Lung (tissue), 11 donors: ENCODE measurements at regions not wholly inside any gene's neighbourhood (a gene's known extent, or its start where the extent isn't known, plus 50 kb on each side); places are given as distances from the start of the nearest gene placed in this dataset.

Experiments used
- ATAC-seq: fragments of 200-7000 bp; cut with Tn5 transposase; one replicate; pipeline ENCODE4 v1.9.1; 2020; ENCODE audit warnings: moderate number of reproducible peaks; ENCODE audit not compliant: insufficient read depth, low FRiP score
- DNase-seq, 3 donors: peaks; one replicate each; pipeline ENCODE4 v3.0.0-alpha.2; 2013 to 2017
- H3K27ac ChIP-seq, 2 donors: one replicate each; pipeline ENCODE4 v1.5.1; 2013; ENCODE audit warnings: mild to moderate bottlenecking in 2 of 2, moderate library complexity in 2 of 2, control low read depth in 1 of 2, inconsistent platforms in 1 of 2, low read depth in 1 of 2, low read length in 1 of 2
- H3K27me3 ChIP-seq, 3 donors: one replicate each; pipeline ENCODE4 v1.5.1; 2013; ENCODE audit warnings: low read length in 2 of 3; ENCODE audit not compliant: control insufficient read depth in 3 of 3, insufficient read depth in 3 of 3
- H3K36me3 ChIP-seq, 4 donors: one replicate each; pipeline ENCODE4 v1.5.1; 2013; ENCODE audit warnings: low read length in 4 of 4, mild to moderate bottlenecking in 1 of 4, moderate library complexity in 1 of 4; ENCODE audit not compliant: control insufficient read depth in 4 of 4, insufficient read depth in 4 of 4
- H3K4me1 ChIP-seq, 5 donors: one replicate each; pipeline ENCODE4 v1.5.1; 2013; ENCODE audit warnings: low read length in 5 of 5, mild to moderate bottlenecking in 2 of 5, moderate library complexity in 1 of 5; ENCODE audit not compliant: control insufficient read depth in 5 of 5, insufficient read depth in 5 of 5
- H3K4me3 ChIP-seq: one replicate; pipeline ENCODE4 v1.5.1; 2013; ENCODE audit warnings: mild to moderate bottlenecking, control low read depth, moderate library complexity
- H3K9ac ChIP-seq, 2 donors: one replicate each; pipeline ENCODE4 v1.5.1; 2013; ENCODE audit warnings: low read length in 2 of 2, control low read depth in 1 of 2; ENCODE audit not compliant: insufficient read depth in 1 of 2
- H3K9me3 ChIP-seq, 4 donors: one replicate each; pipeline ENCODE4 v1.5.1; 2013; ENCODE audit warnings: low read length in 3 of 4, mild to moderate bottlenecking in 1 of 4, moderate library complexity in 1 of 4; ENCODE audit not compliant: control insufficient read depth in 4 of 4, insufficient read depth in 3 of 4
- WGBS, 2 donors: extraction: QIAGEN DNeasy Blood & Tissue Kit; methylation state at CpG; one replicate each; pipeline ENCODE4 v1.1.7; 2013; 5-methylcytosine and 5-hydroxymethylcytosine counted together
- TF ChIP-seq, protein P1 (sequence below): IDR thresholded peaks from 2 replicates; pipeline ENCODE4 v1.5.1; 2012; ENCODE audit warnings: mild to moderate bottlenecking; ENCODE audit errors: control extremely low read depth, extremely low read depth
- donor health status: control.
- donor health status: control.
- donor health status: Bipolar disorder and iron deficiency.
- donor health status: healthy.
- donor health status: DM: yes; HTN: yes; CAD: no.

DNA sequence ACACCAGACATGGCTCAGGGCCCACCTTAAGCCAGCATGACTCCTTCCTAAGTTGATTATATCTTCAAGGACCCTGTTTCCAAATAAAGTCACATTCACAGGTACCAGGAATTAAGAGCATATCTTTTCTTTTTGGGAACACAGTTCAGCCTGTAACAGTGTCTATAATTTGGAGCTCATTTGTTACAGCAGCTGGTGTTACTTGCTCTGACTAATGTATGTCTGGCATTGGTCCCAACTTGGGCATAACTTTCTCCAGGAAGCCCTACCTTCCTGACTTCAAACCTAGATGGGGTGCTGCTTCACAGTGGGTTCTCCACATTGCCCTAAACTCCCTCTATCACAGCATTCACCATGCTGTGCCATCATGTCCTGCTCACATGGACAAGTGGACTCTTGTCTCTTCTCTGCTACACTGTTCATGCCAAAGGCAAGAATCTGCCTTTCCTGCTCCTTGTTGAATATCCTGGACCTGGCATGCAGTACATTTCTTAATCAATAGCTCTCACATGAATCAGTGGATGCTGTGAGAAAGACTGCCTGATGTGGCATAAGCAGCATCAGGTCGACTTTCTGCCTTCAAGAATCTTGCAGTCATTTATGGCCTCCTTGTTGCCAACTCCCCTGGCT is 117.4 kb upstream of the FOXA2 start:
- Histone ChIP-seq H3K27ac (no peak overlapping the region), H3K4me1 (peaks cover 0 to 4% (median 3%) of the 10 kb centered on the region in 5 donors), H3K9ac (no peak overlapping the region), H3K9me3 (peaks cover 0 to 8% (median 0%) of the 10 kb centered on the region in 4 donors), H3K36me3 (no peaks in the 10 kb centered on the region), H3K27me3 (peaks cover 0 to 3% (median 0%) of the 10 kb centered on the region in 3 donors), H3K4me3 (no peak overlapping the region)
- ATAC-seq: no peak
- TF ChIP-seq, protein P1, sequence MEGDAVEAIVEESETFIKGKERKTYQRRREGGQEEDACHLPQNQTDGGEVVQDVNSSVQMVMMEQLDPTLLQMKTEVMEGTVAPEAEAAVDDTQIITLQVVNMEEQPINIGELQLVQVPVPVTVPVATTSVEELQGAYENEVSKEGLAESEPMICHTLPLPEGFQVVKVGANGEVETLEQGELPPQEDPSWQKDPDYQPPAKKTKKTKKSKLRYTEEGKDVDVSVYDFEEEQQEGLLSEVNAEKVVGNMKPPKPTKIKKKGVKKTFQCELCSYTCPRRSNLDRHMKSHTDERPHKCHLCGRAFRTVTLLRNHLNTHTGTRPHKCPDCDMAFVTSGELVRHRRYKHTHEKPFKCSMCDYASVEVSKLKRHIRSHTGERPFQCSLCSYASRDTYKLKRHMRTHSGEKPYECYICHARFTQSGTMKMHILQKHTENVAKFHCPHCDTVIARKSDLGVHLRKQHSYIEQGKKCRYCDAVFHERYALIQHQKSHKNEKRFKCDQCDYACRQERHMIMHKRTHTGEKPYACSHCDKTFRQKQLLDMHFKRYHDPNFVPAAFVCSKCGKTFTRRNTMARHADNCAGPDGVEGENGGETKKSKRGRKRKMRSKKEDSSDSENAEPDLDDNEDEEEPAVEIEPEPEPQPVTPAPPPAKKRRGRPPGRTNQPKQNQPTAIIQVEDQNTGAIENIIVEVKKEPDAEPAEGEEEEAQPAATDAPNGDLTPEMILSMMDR: no peak
- WGBS, 2 donors: 86 to 95% methylated on average over 1 of the region's 1 CpG
- no peak for DNase-seq

DNA sequence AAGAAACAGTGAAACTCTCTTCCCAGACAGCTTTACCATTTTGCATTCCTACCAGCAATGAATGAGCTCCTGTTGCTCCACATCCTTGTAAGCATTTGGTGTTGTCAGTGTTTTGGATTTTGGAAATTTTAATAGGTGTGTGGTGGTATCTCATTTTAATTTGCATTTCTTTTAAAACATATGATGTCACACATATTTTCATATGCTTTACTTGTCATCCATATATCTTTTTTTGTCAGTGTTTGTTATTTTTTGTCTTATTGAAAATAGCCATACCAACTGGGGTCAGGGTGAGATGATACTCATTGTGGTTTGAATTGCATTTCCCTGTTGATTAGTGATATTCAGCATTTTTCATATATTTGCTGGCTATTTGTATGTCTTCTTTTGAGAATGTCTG is 119.5 kb upstream of the FOXA2 start:
- H3K27ac ChIP-seq: no peak overlapping the region
- ATAC-seq (no peak), DNase-seq (no peak)
- no peak overlapping the region for H3K4me3 ChIP-seq
- no peaks in the 10 kb centered on the region for H3K27me3 ChIP-seq
- H3K9me3 ChIP-seq: peaks cover 0 to 8% (median 0%) of the 10 kb centered on the region in 4 donors
- H3K36me3 ChIP-seq: no peaks in the 10 kb centered on the region
- H3K4me1 ChIP-seq: peaks cover 0 to 4% (median 3%) of the 10 kb centered on the region in 5 donors
- TF ChIP-seq, protein P1: no peak
- no peak overlapping the region for H3K9ac ChIP-seq

DNA sequence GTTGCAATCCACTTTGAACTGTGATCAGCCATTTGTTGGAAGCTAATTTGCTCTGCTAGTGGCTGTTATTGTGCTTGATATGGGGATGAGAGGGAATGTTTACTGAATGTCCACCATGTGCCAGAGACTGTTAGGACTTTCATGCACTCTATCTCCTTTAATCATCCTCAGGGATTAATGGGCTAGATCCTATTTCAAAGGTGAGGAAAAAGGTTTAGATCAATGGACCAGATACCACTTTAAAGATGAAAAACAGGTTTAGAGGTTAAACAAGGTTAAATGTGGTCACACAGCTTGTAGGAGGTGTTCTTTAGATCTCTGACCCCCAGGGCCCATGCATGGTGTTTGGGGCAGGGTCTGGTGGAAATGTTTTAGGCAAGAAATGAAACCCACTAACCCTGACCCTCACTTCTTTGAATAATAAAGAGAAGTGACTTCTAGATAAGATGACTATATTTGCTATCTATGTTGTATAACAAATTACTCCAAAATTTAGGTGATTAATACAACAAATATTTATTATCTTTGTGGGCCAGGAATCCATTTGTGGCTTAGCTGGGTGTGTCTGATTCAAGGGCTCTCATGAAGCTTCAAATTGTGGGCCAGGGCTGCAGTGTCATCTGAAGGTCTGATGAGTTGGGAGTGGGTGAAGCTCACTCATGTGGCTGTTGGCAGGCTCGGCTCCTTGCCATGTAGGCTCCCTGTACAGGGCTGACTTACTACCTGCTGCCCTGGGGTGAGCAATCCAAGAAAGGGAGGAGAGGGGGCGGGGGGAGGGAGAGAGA is 127.8 kb upstream of the FOXA2 start:
- Histone ChIP-seq H3K9me3 (no peaks in the 10 kb centered on the region), H3K9ac (no peak overlapping the region), H3K4me3 (no peak overlapping the region), H3K4me1 (peaks cover 0 to 4% (median 2%) of the 10 kb centered on the region in 5 donors), H3K27me3 (no peaks in the 10 kb centered on the region), H3K27ac (no peak overlapping the region), H3K36me3 (no peaks in the 10 kb centered on the region)
- WGBS, 2 donors: 88 to 93% methylated on average over 2 of the region's 2 CpGs
- ATAC-seq: no peak
- DNase-seq: no peak
- TF ChIP-seq, protein P1: no peak
